NCI-H460 (cell line): ENCODE measurements at regions not wholly inside any gene's neighbourhood (a gene's known extent, or its start where the extent isn't known, plus 50 kb on each side); places are given as distances from the start of the nearest gene placed in this dataset.

Source experiments
- DNase-seq: peaks from one replicate; pipeline ENCODE4 v3.0.0-alpha.2; 2016; ENCODE audit warnings: low read depth; ENCODE audit errors: extremely low read depth

GRCh38 chr22:46086577-46087335 lies 63.6 kb upstream of the PPARA start:
- DNase-seq = no peak

GRCh38 chr22:46087336-46087690 lies 63.0 kb upstream of the PPARA start:
- DNase-seq = no peak

GRCh38 chr22:46087816-46088277 lies 62.5 kb upstream of the PPARA start:
- DNase-seq = no peak

- DNase-seq = no peak
Measured at GRCh38 chr22:46088541-46089311, 61.6 kb upstream of the PPARA start.

- DNase-seq = no peak
Measured at GRCh38 chr22:46089426-46090035, 60.8 kb upstream of the PPARA start.

- no peak for DNase-seq
Measured at GRCh38 chr22:46090036-46090591, 60.2 kb upstream of the PPARA start.

- no peak for DNase-seq
Measured at GRCh38 chr22:46090631-46091201, 59.6 kb upstream of the PPARA start.

- no peak for DNase-seq
Measured at GRCh38 chr22:46091277-46091977, 58.9 kb upstream of the PPARA start.

- no peak for DNase-seq
Measured at GRCh38 chr22:46092011-46092410, 58.3 kb upstream of the PPARA start.

GRCh38 chr22:46092670-46093410 lies 57.5 kb upstream of the PPARA start:
- DNase-seq = no peak

GRCh38 chr22:46093796-46094195 lies 56.5 kb upstream of the PPARA start:
- no peak for DNase-seq

- DNase-seq = no peak
Measured at GRCh38 chr22:46094676-46095075, 55.6 kb upstream of the PPARA start.

- DNase-seq = no peak
Measured at GRCh38 chr22:46096051-46096450, 54.3 kb upstream of the PPARA start.

GRCh38 chr22:46096706-46097230 lies 53.6 kb upstream of the PPARA start:
- no peak for DNase-seq

GRCh38 chr22:46097268-46097900 lies 52.9 kb upstream of the PPARA start:
- DNase-seq = no peak

GRCh38 chr22:46098525-46099475 lies 51.5 kb upstream of the PPARA start:
- DNase-seq = no peak

- DNase-seq = no peak
Measured at GRCh38 chr22:46099740-46100139, 50.6 kb upstream of the PPARA start.
